WTC11 (cell line): ENCODE measurements at regions not wholly inside any gene's neighbourhood (a gene's known extent, or its start where the extent isn't known, plus 50 kb on each side); places are given as distances from the start of the nearest gene placed in this dataset.

ENCODE experiments used
- CREB1 ChIP-seq: sonication (generic); formaldehyde crosslinking; IDR thresholded peaks from 2 replicates; pipeline ENCODE4 v1.8.0; 2023; ENCODE audit warnings: mild to moderate bottlenecking, missing genetic modification reagents
- E2F4 ChIP-seq: sonication (generic); formaldehyde crosslinking; IDR thresholded peaks from 2 replicates; pipeline ENCODE4 v1.8.1; 2022; ENCODE audit warnings: low read depth, mild to moderate bottlenecking, moderate library complexity, missing genetic modification reagents, borderline replicate concordance
- ESRRA ChIP-seq: sonication (generic); formaldehyde crosslinking; IDR thresholded peaks from 2 replicates; pipeline ENCODE4 v1.8.1; 2022; ENCODE audit warnings: mild to moderate bottlenecking, missing genetic modification reagents, borderline replicate concordance
- KAT7 ChIP-seq: sonication (generic); formaldehyde crosslinking; IDR thresholded peaks from 2 replicates; pipeline ENCODE4 v1.8.1; 2023; ENCODE audit warnings: missing genetic modification reagents, mild to moderate bottlenecking, borderline replicate concordance
- NR1H2 ChIP-seq: sonication (generic); formaldehyde crosslinking; IDR thresholded peaks from 2 replicates; pipeline ENCODE4 v1.9.0; 2021; ENCODE audit warnings: mild to moderate bottlenecking, moderate library complexity, missing genetic modification reagents
- NR3C1 ChIP-seq: sonication (generic); formaldehyde crosslinking; conservative IDR thresholded peaks from 2 replicates; pipeline ENCODE4 v1.8.1; 2023; ENCODE audit warnings: low read depth, mild to moderate bottlenecking, missing genetic modification reagents
- USF1 ChIP-seq: sonication (generic); formaldehyde crosslinking; IDR thresholded peaks from 2 replicates; pipeline ENCODE4 v1.8.0; 2022; ENCODE audit warnings: mild to moderate bottlenecking, missing genetic modification reagents
- ZBTB21 ChIP-seq: sonication (generic); formaldehyde crosslinking; IDR thresholded peaks from 2 replicates; pipeline ENCODE4 v1.8.1; 2023; ENCODE audit warnings: mild to moderate bottlenecking, missing genetic modification reagents, borderline replicate concordance
- ZBTB43 ChIP-seq: sonication (generic); formaldehyde crosslinking; IDR thresholded peaks from 2 replicates; pipeline ENCODE4 v1.8.1; 2023; ENCODE audit warnings: mild to moderate bottlenecking, missing genetic modification reagents
- ZNF121 ChIP-seq: sonication (generic); formaldehyde crosslinking; IDR thresholded peaks from 2 replicates; pipeline ENCODE4 v1.8.0; 2023; ENCODE audit warnings: missing genetic modification reagents
- ZNF416 ChIP-seq: fragments of 250-450 bp; sonication (Bioruptor Pico); IDR thresholded peaks from 2 replicates; pipeline ENCODE4 v1.9.0; 2021; ENCODE audit warnings: mild to moderate bottlenecking, inconsistent platforms
- ZNF512 ChIP-seq: sonication (generic); formaldehyde crosslinking; IDR thresholded peaks from 2 replicates; pipeline ENCODE4 v1.8.1; 2022; ENCODE audit warnings: missing genetic modification reagents, borderline replicate concordance
- TF ChIP-seq, protein P1 (sequence below): fragments of 200-600 bp; IDR thresholded peaks from 2 replicates; pipeline ENCODE4 v1.8.0; 2022; ENCODE audit warnings: antibody characterized with exemption
- TF ChIP-seq, protein P2 (sequence below): sonication (generic); formaldehyde crosslinking; IDR thresholded peaks from 2 replicates; pipeline ENCODE4 v1.8.1; 2023; ENCODE audit warnings: mild to moderate bottlenecking, missing genetic modification reagents, moderate library complexity

DNA sequence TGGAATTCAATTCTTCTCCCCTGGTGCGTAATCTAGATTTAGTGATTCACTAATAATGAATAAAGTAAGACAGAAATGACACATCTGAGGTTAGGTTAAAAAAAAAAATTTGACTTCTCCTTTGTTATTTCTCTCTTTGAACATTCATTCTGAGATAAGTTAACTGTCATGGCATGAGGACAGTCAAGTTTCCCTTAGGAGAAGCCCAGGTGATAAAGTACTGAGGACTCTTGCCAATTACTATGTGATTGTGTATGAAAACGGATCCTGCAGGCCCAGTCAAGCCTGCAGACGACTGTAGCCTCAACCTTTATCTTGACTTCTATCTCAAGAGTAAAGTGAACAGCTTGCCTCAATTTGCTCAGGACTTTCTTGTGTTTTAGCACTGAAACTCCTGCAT is 293.2 kb downstream of the PRR32 start:
- TF ChIP-seq, protein P1, sequence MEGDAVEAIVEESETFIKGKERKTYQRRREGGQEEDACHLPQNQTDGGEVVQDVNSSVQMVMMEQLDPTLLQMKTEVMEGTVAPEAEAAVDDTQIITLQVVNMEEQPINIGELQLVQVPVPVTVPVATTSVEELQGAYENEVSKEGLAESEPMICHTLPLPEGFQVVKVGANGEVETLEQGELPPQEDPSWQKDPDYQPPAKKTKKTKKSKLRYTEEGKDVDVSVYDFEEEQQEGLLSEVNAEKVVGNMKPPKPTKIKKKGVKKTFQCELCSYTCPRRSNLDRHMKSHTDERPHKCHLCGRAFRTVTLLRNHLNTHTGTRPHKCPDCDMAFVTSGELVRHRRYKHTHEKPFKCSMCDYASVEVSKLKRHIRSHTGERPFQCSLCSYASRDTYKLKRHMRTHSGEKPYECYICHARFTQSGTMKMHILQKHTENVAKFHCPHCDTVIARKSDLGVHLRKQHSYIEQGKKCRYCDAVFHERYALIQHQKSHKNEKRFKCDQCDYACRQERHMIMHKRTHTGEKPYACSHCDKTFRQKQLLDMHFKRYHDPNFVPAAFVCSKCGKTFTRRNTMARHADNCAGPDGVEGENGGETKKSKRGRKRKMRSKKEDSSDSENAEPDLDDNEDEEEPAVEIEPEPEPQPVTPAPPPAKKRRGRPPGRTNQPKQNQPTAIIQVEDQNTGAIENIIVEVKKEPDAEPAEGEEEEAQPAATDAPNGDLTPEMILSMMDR, result no peak
- TF ChIP-seq, protein P2, sequence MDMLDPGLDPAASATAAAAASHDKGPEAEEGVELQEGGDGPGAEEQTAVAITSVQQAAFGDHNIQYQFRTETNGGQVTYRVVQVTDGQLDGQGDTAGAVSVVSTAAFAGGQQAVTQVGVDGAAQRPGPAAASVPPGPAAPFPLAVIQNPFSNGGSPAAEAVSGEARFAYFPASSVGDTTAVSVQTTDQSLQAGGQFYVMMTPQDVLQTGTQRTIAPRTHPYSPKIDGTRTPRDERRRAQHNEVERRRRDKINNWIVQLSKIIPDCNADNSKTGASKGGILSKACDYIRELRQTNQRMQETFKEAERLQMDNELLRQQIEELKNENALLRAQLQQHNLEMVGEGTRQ (CRISPR knock-in tag), result no peak
- TF ChIP-seq NR1H2 (CRISPR knock-in tag) (no peak), ZNF416 (CRISPR knock-in tag) (no peak), ZBTB43 (no peak), ZNF121 (CRISPR knock-in tag) (no peak), CREB1 (CRISPR knock-in tag) (no peak), NR3C1 (CRISPR knock-in tag) (no peak), ZBTB21 (CRISPR knock-in tag) (no peak), KAT7 (CRISPR knock-in tag) (no peak), E2F4 (CRISPR knock-in tag) (no peak), USF1 (CRISPR knock-in tag) (no peak), ESRRA (CRISPR knock-in tag) (no peak), ZNF512 (CRISPR knock-in tag) (no peak)
